NCI-H2227 (cell line): ENCODE measurements at regions not wholly inside any gene's neighbourhood (a gene's known extent, or its start where the extent isn't known, plus 50 kb on each side); places are given as distances from the start of the nearest gene placed in this dataset.
"Not testable (repeated sequence)": the region's sequence is repeated elsewhere in the genome, so short reads cannot be mapped to it uniquely, and the experiment has no call there.

ENCODE experiments used
- DNase-seq: peaks from one replicate; lab custom pipeline; 2025; ENCODE audit not compliant: unreplicated experiment; lab: John Stamatoyannopoulos, UW

DNA sequence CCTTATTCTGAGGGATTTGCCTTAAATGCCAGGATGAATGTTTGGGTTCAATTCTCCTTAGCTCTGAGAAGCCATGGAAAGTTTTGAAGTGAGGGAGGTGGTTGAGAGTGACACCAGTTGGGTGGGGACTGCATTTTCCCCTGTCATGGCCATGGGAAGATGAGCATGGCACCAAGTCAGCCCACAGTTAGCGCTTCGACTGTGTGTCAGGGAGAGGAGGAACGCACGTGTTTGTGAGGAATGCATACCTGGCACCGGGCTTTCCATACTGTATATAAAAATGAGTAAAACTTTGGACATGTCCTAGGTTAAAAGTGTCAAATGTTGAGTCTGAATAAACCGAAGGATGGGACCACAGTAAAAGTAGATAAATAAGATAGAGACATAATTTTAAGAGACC is 187.5 kb upstream of the KL start:
- DNase-seq, result no peak

DNA sequence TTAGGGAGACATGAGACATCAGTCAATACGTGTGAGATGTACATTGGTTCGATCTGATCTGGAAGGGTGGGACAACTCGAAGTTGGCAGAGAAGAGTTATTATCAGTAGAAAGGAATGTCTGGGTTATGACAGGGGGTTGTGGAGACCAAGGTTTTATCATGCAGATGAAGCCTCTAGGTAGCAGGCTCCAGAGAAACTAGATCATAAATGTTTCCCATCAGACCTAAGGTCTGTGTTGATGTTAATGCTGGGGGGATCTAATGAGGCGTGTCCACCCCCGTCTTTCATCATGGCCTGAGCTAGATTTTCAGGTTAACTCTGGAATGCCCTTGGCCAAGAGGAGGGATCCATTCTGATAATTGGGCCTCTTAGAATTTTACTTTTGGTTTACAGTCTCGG is 187.0 kb upstream of the KL start:
- DNase-seq, result no peak

DNA sequence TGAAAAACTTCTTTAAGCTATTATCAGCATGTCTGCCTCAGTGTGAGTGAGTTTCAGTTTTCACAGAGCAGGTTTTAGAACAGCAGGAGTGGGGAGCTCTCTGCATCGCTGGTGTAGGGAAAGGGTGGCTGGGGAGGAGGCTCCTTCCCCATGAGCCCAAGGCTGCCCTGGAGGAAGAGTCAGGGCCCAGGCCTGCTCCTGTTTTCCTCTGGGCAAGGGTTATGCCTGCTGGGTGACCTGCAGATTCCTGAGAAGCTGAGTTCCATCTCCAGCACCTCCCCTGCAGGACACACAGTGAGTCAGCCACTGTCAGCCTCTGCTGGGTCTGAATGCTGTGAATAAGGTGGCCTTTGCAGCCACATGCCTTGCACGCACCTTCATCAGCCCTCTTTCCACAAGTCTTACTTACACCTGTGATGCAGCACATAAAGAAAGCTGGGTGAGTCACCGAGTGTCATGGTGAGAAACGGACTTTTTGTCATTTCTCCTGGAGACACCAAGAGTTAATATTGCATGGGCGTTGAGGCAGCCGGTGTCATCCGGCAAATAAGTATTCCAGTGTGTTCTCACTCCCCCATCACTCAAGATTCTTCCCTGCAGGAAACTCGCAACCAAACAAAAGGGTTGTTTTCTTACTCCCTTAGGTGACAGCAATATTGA is 186.4 kb upstream of the KL start:
- DNase-seq, result no peak

DNA sequence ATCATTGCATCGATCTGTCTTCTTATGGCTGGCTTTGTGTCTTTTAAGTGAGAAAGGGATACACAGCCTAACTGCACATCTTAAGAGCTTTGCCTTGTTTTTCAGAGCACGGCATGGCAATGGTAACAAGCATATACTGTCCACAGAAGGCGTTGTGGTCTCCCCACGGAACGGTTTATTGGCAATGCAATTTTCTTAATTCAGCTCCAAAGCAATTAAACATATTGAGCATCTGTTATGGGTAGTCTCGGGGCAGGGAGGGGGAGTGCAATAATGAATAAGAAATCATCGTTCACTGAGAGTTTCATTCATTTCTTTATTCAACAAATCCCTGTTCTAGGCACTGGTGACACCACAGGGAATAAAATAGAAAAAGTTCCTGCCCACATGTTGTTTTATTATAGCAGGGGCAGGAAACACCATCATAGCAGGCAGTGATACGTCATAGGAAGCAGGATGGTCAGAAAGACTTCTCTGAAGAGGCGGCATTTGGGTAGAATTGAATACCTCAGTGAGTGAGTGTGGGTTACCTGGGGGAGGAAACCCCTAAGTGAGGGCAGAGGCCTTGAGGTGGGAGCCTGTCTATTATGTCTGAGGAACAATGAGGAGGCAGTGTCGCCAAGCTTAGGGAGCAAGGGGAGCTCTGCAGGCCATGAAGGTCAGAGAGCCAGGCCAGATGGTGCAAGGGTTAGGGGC is 185.7 kb upstream of the KL start:
- no peak for DNase-seq

DNA sequence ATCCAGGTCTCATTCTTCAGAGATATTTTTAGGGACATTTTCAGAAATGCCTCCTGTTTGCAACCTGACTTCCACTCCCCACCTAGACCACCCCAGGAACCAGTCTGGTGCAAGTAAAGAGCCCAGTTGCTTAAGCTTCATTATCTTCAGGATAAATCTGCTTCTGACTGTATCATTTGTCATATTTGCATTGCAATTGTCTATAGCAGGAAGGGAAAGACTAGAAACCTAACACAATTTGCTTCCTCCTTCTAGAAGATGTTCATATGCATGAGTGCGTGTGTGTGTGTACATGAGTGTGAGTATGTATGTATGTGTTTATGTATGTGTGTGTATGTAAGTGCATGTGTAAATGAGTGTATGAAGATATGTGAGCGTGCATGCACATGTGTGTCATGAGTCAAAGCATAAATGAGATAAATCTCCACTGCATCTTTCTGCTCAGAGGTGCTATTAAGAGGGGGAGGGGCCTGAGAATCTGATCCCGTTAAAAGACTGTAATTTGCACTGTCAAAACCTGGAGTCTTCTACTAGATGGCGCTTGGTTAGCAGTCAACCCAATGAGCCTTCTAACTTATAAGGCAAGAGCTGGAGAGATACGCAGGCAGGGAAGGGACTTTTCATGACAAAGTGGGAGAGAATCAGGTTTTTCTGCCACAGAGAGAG is 178.8 kb upstream of the KL start:
- peak; percentile 71 for DNase-seq

DNA sequence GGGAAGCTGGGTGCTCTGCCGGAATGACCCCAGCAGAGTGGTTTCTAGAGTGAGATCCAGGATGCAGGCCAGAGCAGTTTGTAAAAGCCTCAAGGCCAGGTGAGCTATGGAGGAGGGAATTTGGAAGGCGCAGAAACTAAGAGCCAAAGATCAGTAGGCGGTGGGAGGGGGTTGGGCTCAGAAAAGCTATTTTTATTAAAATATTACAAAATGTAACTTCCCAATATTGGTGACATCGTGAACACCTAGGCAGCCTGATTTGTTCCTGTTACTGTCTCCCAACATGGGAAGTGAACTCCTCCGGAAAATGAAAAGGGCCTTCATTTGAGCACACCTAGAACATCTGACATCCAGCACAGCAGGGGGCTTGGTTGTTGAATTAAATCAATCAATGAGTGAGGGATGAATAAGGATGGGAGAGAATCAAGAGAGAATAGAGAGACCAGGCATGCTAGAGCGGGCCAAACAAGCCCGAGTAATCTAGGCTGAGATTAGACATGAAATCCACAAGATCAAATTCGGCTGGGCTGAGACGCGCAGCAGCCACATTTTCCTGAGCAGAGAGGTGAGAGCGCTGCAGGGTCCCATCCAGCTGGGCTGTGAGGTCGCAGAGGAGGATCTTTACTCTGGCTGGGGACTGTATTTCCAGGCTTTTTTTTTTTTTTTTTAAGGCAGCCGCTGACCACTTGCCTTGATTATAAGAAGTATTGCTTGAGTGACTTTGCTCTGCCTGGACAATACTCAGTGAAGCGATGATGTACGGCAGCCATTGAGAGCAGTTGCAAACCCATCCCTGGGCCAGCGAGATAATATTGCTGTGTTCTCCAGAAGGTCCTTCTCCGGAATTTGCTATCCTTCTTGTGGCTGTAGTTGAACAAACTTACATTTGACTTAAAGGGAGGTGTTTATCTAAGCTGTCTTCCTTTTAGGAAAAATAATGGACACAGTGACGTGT is 178.0 kb upstream of the KL start:
- peak; percentile 15 for DNase-seq

DNA sequence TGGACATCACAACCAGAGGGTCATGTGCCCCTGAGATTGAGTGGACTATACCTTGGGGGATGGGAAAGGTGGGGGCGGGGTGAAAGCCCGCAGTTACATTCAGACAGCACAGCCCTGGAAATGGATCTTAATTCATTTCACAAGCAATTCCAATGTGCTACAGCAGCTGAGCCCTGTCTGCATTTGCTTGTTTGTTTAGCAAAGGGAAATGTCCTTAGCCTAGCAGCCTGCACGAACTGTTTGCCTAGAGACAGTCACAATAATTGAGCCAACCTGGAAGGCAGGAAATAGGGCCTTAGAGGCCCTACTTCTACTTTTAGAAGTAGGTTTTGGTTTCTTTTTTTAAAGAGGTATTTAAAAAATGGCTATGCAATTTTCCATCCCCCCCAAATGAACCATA is 177.3 kb upstream of the KL start:
- peak; percentile 66 for DNase-seq

DNA sequence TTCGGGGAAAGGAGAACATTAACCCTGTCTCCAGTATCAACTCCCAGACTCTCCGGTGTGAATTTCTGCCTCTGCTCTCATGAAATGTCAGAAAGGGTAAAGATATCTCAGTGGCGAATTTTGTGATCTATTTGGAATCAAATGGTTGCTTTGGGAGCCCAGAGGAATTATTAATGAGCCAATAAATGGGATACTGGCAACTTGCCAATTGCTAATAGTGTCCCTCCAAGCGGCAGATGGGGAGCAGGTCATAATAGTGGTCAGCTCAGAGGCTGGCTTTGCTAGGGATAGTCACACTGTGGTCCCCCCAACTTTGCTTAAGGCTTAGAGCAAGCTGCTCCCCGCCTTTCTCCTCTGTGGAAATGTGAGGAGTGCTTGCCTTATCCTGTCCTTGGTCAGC is 176.1 kb upstream of the KL start:
- DNase-seq, result no peak

DNA sequence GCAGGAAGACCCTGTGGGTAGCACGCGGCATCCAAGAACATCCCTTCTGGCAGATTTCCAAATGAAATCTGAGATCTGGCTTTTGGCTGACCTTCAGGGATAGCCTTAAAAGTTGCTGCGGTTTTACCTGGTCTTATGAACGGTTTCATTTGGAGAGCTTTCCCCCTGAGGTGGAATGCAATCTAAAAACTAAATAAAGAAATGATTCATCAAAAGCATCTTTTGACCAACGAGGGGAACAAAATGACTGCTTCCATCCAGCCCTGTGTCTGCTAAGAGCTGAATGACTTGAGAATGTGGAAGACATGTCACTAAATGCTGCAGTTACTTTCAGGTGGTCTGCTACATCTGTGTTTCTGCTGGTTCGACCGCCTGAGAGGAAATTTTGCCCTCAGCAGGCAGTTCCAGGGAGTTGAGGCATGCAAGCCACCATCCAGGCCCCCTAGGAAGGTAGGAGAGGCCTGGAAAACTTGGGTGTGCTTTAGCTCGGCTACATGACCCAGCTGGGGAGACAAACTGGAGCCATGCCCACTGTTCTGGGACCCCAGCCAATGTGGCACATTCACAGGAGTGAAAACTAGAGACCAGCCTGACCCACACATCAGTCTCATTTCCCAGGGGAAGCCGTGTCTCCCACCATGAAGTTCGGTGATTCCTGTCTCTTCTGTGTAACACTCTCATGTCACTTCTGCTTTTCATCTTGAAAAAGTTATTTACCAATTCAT is 175.1 kb upstream of the KL start:
- no peak for DNase-seq

DNA sequence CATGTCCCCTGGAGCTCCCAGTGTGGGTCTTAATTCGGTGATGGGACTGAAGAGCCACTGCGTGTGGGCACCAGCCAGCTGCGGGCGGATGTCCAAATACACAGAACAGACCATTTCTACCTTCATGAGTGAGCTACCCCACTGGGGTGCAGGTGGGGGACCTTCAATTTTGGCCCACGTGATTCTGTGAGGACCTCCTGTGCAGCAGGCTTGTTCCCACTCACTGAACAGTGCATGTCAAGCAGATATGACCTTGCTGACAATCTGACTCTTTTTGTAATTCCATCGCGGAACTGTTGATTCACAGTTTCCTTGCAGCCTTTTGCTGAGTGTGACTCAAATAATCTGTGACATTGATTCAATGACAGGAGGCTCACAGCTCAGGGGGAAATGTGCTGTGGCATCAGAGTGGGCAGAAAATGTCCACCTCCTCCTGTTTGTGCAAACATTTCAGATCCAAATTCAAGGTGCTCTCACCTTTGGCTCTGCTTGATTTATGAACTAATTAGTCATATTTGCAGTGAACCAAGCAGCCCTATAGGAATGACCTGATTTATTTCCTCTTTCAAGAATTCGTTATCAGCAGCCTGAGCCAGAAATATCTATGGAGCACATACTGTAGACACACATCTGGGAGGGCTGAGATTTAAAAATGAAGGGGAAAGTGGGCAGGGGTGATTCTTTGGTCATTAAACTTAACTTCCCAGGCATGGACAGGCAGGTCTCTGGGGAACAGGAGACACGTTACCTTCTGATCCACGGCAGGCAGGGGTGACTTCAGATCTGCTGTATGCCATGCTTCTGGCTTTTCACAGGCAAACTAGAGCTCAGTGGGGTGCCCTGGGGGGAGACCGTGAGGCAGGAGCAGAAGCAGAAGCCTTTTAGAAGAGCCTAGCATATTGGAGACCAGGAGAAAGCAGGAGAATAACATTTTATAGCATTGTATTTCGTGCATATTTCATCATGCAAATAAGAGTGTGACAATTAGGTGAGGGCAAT is 170.0 kb upstream of the KL start:
- DNase-seq, result no peak

DNA sequence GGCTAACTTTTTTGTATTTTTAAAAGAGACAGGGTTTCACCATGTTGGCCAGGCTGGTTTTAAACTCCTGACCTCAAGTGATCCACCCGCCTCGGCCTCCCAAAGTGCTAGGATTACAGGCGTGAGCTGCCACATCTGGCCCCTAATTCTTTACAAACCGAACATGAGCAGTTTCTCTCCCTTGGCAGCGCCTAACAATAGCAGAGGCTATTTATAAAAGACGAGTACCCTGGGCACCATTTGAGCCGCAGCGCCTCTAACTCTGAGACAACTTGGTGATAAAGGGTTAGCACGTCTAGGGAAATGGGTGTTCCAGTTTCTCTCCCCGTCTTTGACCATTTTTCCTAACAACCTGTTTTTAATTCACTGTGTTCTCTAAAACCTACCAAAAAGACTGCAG is 168.2 kb upstream of the KL start:
- not testable (repeated sequence) for DNase-seq

DNA sequence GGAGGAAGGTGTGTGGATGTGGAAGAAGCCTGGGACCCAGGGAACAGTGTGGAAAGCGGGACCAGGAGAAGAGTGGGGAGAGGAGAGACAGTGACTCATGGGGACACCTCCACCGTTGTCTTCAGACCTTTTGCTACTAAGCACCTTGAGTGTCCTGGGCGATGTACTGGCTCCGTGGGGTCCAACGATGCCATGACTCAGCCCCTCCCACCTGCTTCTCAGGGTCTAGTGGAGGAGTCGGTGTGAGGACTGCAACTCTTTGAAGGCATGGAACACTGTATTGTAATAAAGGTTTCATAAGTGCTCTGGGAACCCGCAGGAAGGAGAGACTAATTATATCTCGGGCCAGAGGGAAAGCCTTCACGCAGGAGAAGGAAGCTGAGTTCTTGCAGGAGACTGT is 166.9 kb upstream of the KL start:
- DNase-seq, result no peak

DNA sequence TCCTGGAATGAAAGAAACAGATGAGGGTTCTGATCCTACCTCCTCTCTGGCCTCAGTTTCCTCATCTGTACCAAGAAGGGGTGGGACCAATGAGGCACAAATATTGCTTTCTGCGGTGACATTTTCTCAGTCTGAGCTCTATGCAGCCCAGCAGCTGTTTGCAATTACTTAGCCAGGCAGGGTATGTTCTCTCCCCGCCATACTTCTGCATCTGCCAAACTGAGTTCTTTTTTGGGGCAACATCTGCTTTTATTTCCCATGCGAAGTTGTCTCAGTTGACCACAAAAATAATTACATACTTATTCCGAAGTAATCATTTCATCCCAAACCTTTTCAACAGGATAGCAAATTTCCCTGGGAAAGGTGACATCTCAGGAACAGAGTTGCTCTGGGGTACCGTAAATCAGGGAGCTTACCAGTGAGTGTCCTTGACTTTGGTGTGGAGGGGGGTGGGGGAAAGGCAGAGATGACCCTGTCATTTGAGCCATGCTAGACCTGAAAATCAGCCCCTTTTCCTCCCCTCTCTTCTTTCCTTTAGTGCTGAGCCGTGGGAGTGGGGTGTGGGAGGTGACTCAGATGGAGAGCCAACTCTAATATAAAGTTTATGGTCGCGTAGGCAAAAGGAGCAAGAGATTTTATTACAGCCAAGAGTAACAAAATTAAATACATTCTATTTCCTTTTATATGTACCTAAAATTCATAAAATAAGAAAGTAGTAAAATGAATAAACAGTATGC is 165.7 kb upstream of the KL start:
- DNase-seq, result no peak

DNA sequence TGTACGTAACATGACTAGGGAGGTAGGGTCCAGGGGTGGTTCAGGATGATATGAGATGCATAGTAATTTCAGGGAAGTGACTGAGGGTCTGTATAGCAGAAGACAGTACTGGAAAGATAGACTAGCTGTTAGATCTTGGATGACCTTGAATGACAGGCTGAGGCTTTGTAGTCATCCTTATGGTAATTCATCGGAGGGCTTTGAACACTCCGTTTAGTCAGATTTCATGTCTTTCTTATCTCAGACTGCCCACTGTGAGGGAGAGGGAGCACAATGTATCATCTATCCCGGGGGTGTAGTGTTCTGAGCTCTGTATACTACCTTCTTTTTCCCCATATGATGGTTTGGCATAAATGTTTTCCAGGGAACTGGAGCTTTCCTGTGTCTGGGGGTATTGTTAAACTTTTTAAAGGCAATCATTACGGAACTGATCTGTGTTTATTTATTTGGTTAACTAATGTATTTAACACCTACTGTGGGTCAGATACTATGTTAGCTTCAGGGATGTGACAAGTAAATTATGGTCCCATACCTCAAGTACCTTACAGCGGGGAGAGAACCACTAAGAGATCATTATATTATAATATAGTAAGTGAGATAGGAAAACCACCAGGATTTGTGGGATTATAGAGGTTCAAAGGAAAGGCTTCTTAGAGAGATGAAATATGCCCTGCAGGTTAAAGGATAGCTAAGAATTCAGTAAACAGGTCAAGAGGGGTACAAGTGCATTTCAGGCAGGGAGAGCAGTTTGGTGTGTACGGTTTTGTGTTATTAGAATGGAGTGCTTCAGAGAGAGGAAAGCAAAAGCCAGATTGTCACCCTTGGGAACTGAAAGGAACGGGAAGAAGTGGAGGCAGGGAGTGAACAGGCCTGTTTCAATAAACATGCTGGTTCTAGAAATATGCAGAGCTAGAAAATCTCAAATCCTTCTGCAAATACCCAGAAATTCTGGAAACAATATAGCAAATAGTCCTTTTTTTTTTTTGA is 164.8 kb upstream of the KL start:
- DNase-seq, result peak; percentile 39

DNA sequence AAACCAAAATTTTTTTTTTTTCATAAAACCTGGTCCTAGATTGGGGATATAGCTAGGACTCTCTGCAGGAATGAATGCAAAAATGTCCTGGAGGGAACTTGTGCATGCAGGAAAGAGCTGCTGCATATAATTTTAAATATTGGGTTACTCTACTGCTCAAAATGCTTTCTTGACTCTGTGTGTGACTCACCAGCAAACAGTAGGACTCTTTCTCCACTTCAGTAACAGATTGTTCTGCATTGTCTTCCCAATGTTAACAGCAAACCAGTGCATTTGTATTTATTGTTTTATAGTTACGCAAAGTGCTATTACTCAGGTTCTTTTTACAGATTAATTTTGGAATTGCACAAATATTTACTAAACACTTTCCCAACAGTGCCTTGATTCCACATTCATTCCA is 163.7 kb upstream of the KL start:
- no peak for DNase-seq

DNA sequence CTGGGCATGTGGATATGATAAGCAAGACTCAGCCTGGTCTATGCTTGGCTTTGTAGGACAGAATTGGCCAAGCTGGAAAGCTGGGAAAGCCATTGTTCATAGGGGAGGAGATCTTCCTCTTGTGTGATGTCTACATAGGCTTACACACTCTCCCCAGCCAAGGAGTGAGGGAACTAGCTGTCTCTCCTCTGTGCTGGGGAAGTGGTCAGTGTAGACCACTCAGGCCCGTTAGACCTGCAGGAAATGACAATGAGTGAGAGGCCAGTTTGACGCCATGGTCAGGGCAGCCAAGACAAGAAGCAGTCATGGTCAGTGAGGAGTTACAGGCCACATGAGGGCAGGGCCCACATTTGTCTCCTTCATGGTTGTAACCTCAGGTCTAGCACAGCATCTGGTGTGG is 159.1 kb upstream of the KL start:
- DNase-seq, result no peak

DNA sequence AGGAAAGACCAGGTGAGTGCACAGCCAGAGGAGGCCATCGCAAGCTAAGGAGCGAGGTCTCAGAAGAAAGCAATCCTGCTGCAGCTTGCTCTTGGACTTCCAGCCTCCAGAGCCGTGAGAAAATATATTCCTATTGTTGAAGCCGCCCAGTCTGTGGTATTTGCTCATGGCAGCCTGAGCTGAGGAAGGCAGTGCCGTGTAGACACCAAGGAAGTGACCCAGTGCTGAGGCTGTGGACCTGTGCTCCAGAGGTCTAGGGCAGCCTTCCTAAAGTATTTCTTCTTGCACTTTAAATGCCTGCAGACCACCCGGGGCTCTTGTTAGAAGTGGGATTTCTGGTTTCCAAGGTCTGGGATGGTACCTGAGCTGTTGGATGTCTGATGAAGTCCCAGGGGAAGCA is 158.5 kb upstream of the KL start:
- DNase-seq, result no peak
